Parathyroid adenoma (tissue), 2 donors: ENCODE measurements at regions not wholly inside any gene's neighbourhood (a gene's known extent, or its start where the extent isn't known, plus 50 kb on each side); places are given as distances from the start of the nearest gene placed in this dataset.

Source experiments
- H2AFZ ChIP-seq: fragments of 300-600 bp; sonication (generic); one replicate; pipeline ENCODE4 v1.7.0; 2017; ENCODE audit warnings: antibody characterized with exemption, mild to moderate bottlenecking
- H3K27ac ChIP-seq: fragments of 300-600 bp; sonication (generic); one replicate; pipeline ENCODE4 v1.7.0; 2017
- H3K27me3 ChIP-seq: fragments of 300-600 bp; sonication (generic); one replicate; pipeline ENCODE4 v1.7.0; 2017; ENCODE audit warnings: low read length; ENCODE audit not compliant: control insufficient read depth, insufficient read depth
- H3K36me3 ChIP-seq: fragments of 300-600 bp; sonication (generic); one replicate; pipeline ENCODE4 v1.7.0; 2017; ENCODE audit warnings: low read length; ENCODE audit not compliant: control insufficient read depth, insufficient read depth
- H3K4me1 ChIP-seq: fragments of 300-600 bp; sonication (generic); one replicate; pipeline ENCODE4 v1.7.0; 2017; ENCODE audit warnings: control low read depth
- H3K4me2 ChIP-seq: fragments of 300-600 bp; sonication (generic); one replicate; pipeline ENCODE4 v1.7.0; 2017; ENCODE audit warnings: low read length
- H3K4me3 ChIP-seq: fragments of 300-600 bp; sonication (generic); one replicate; pipeline ENCODE4 v1.7.0; 2017; ENCODE audit warnings: low read depth, low read length
- H3K79me2 ChIP-seq: fragments of 300-600 bp; sonication (generic); one replicate; pipeline ENCODE4 v1.7.0; 2017; ENCODE audit warnings: control low read depth
- H3K9ac ChIP-seq: fragments of 300-600 bp; sonication (generic); one replicate; pipeline ENCODE4 v1.7.0; 2017; ENCODE audit warnings: mild to moderate bottlenecking
- H3K9me3 ChIP-seq: fragments of 300-600 bp; sonication (generic); one replicate; pipeline ENCODE4 v1.7.0; 2017; ENCODE audit warnings: low read length; ENCODE audit not compliant: control insufficient read depth
- TF ChIP-seq, protein P1 (sequence below): fragments of 300-600 bp; sonication (generic); IDR thresholded peaks from one replicate; pipeline ENCODE4 v1.7.0; 2017; ENCODE audit warnings: antibody characterized with exemption, mild to moderate bottlenecking
- donor health status: primary hyperparathyroidism.

DNA sequence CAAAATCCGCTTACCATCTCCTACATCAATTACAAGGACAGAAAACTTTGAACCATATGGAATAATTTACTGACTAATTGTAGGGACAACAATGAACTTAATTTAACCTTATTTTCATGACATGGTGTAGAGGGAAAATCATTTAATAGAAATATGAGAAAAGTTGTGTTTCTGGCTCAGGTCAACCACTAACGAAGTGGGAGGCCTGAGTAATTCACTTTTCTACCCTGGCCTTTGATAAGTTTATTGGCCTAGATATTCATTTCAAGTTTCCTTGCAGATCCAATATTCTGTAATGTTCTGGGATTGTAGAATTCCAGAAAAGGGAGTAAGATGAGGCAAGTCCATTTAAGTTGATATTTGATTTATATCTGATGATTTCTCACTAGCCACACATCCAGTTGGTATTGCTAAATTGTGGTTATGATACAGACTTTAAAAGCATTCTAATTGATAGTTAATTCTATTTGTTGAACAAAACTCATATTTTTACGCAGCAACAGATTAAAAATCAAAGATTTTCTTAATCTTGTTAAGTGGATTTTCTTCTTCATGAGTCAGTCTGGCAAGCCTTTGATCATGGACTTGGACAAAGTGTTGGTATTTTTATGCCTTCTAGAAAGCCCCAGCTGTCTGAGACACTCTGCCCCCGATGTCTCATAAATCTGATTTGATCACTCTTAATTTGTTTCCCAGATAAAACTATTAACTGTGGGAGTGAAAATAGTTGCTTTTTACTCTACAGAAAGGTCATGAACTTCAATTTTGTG, 336.5 kb downstream of the TMEM135 start:
- no peaks in the 10 kb centered on the region for H3K79me2 ChIP-seq
- H3K27ac ChIP-seq, result no peak overlapping the region
- H3K4me3 ChIP-seq, result no peak overlapping the region
- H3K9ac ChIP-seq, result no peak overlapping the region
- H3K4me1 ChIP-seq, result no peaks in the 10 kb centered on the region
- no peak overlapping the region for H2AFZ ChIP-seq
- no peaks in the 10 kb centered on the region for H3K9me3 ChIP-seq
- TF ChIP-seq, protein P1, sequence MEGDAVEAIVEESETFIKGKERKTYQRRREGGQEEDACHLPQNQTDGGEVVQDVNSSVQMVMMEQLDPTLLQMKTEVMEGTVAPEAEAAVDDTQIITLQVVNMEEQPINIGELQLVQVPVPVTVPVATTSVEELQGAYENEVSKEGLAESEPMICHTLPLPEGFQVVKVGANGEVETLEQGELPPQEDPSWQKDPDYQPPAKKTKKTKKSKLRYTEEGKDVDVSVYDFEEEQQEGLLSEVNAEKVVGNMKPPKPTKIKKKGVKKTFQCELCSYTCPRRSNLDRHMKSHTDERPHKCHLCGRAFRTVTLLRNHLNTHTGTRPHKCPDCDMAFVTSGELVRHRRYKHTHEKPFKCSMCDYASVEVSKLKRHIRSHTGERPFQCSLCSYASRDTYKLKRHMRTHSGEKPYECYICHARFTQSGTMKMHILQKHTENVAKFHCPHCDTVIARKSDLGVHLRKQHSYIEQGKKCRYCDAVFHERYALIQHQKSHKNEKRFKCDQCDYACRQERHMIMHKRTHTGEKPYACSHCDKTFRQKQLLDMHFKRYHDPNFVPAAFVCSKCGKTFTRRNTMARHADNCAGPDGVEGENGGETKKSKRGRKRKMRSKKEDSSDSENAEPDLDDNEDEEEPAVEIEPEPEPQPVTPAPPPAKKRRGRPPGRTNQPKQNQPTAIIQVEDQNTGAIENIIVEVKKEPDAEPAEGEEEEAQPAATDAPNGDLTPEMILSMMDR, result no peak
- no peaks in the 10 kb centered on the region for H3K27me3 ChIP-seq
- no peaks in the 10 kb centered on the region for H3K36me3 ChIP-seq
- H3K4me2 ChIP-seq, result no peak overlapping the region
